HFF-Myc (cell line): ENCODE measurements at regions not wholly inside any gene's neighbourhood (a gene's known extent, or its start where the extent isn't known, plus 50 kb on each side); places are given as distances from the start of the nearest gene placed in this dataset.

Experiments used
- DNase-seq: peaks from one replicate; pipeline ENCODE4 v3.0.0-alpha.2; 2011; ENCODE audit warnings: low read depth; ENCODE audit errors: extremely low read depth
- H3K4me3 ChIP-seq: replicated peaks from 2 replicates; pipeline ENCODE4 v1.5.1; 2011; ENCODE audit warnings: low read depth, mild to moderate bottlenecking, control low read depth, low read length
- TF ChIP-seq, protein P1 (sequence below): IDR thresholded peaks from 2 replicates; pipeline ENCODE4 v1.5.1; 2012; ENCODE audit warnings: mild to moderate bottlenecking, low read depth, low read length, control low read depth; ENCODE audit errors: missing control alignments

DNA sequence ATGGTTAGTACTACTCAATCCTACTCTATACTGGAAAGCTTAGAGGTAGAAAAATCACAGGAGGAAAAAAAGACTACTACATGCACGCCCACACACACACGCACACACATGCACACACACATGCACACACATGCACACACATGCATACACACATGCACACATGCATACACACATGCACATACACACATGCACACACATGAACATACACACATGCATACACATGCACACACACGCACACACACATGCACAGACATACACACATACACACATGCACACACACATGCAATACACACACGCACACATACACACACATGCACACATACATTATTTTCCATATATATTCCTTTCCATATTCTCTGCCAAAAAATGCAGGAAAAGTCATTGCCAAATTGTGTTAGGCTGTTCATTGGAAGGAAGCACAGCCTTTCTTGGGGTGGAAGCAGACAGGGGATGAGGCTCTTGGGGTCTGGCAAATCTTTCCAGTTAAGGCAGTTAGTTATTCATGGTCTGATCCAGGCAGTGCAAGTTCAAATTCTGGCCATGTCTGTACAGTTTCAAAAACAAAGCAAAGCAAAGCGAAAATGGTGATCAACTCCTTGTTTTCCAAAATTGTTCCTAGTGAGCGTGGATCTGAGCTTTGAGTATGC is 187.9 kb upstream of the EGFLAM start:
- no peak overlapping the region for H3K4me3 ChIP-seq
- TF ChIP-seq, protein P1, sequence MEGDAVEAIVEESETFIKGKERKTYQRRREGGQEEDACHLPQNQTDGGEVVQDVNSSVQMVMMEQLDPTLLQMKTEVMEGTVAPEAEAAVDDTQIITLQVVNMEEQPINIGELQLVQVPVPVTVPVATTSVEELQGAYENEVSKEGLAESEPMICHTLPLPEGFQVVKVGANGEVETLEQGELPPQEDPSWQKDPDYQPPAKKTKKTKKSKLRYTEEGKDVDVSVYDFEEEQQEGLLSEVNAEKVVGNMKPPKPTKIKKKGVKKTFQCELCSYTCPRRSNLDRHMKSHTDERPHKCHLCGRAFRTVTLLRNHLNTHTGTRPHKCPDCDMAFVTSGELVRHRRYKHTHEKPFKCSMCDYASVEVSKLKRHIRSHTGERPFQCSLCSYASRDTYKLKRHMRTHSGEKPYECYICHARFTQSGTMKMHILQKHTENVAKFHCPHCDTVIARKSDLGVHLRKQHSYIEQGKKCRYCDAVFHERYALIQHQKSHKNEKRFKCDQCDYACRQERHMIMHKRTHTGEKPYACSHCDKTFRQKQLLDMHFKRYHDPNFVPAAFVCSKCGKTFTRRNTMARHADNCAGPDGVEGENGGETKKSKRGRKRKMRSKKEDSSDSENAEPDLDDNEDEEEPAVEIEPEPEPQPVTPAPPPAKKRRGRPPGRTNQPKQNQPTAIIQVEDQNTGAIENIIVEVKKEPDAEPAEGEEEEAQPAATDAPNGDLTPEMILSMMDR: no peak
- DNase-seq: no peak

DNA sequence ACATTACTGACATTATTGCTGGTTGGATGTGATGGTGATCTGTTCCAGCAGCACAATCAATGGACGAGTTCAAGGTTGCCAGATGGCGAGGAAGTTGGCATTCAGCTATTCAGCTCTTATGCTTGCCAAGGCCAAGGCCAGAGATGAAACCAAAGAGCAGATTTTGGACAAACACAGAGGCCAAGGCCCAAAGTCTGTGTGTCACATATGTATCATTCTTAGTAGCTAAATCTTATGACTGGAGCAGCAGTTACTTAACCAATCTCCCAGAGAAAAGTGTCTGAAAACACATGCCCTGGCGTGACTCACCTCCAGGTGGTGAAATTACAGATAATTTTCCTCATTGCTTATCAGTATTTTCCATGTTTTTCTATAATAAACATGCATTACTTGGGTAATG is 189.0 kb upstream of the EGFLAM start:
- no peak overlapping the region for H3K4me3 ChIP-seq
- TF ChIP-seq, protein P1: no peak
- DNase-seq: no peak

GRCh38 chr5:38060354-38060753 is 198.0 kb upstream of the EGFLAM start:
- DNase-seq: no peak
- no peak overlapping the region for H3K4me3 ChIP-seq
- TF ChIP-seq, protein P1: no peak

DNA sequence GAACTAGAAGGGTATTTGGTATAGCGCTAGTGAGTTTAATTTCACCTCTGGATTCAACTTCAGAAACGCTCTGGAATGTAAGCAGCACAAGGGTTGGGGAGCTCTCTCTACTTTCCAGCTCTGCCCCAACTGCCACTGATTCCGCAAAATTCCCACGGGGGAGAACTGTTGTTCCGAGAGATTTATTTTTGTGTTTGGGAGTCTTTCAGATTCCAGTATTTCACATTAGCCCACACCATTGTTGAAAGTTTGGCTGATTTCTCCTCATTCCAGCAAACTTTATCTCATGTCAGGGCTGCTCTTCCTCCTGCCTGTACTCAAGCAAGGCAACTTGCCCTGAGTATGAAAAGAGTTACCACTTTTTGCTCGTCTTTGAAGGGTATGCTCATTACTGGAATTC is 198.5 kb upstream of the EGFLAM start:
- H3K4me3 ChIP-seq: no peak overlapping the region
- no peak for DNase-seq
- TF ChIP-seq, protein P1: no peak

DNA sequence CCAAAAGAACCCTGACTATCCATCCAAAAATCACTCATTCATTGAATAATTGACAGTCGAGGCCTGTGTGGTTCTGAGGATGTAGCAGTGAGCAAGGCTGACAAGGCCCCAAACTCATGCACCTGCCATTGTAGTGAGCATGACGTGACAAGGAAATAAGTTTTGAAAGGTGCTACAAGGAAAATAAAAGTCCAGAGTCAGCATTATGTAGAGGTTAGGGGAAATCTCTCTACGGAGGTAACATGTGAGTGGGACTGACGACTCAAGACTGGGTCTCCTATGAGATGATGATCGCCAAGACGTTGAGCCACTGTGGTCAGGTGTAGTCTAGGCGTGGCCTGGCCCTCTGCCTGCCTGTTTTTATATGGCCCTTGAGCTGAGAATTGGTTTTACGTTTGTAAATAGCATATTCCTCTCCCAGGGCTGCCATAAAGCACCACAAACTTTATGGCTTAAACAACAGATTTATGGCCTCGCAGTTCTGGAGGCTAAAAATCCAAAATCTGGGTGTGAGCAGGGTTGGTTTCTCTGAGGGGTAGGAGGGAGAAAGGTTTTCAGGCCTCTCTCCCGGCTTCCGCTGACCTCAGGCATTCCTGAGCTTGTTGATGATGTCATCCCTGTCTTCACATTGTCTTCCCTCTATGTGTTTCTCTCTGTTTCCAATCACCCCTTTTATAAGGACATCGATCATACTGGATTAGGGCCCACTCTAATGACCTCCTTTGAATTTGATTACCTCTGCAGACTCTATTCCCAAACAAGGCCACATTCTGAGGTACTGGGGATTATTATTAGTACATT is 206.4 kb upstream of the EGFLAM start:
- H3K4me3 ChIP-seq: no peak overlapping the region
- DNase-seq: no peak
- TF ChIP-seq, protein P1: no peak

DNA sequence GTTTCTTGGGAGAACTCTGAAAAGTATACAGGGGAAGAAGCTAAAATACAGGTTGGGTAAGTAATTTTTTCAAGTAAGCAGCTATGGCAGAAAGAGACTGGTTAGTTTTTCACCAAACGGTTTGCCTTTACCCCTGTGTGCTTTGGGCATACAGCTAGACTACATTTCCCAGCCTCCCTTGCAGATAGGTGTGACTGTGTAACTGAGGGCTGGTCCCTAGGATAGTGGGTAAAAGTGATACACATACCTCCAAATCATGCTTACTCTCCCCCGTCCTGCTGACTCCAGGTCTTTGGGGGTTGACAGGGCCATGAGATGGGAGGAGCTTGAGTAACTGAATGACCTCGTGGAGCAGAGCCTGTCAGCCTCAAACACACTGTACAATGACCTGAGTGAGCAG is 208.6 kb upstream of the GDNF start:
- DNase-seq: no peak
- no peak overlapping the region for H3K4me3 ChIP-seq
- TF ChIP-seq, protein P1: no peak
